ENCODE measurements at regions not wholly inside any gene's neighbourhood (a gene's known extent, or its start where the extent isn't known, plus 50 kb on each side); places are given as distances from the start of the nearest gene placed in this dataset.

- TF ChIP-seq CTCF (optimal IDR thresholded peaks at IDR 0.05 in 1 of 3, IDR thresholded peaks at IDR 0.05 in 1 of 3, conservative IDR thresholded peaks at IDR 0.05 in 1 of 3; ENCODE audit: extremely low read depth in 1 of 3, insufficient read depth in 2 of 3, low read length in 3 of 3) (no peak), EZH2 (IDR thresholded peaks at IDR 0.05; ENCODE audit: low read length) (no peak)
- Histone ChIP-seq H3K4me2 (ENCODE audit: control insufficient read depth, extremely low read depth, insufficient read depth, low read depth, low read length) (no peak overlapping the region), H3K79me2 (ENCODE audit: control insufficient read depth, insufficient read depth, low read length) (no peaks in the 10 kb centered on the region), H3K9me1 (ENCODE audit: control insufficient read depth, extremely low read depth, insufficient read depth, low read length) (no peaks in the 10 kb centered on the region), H3K9me3 (ENCODE audit: control insufficient read depth, low read depth, low read length) (no peaks in the 10 kb centered on the region), H3K36me3 (ENCODE audit: control insufficient read depth in 2 of 2, extremely low read depth in 1 of 2, insufficient read depth in 2 of 2, low read length in 2 of 2) (no peaks in the 10 kb centered on the region), H3K4me1 (ENCODE audit: control insufficient read depth, extremely low read depth, insufficient read depth, low read length) (no peaks in the 10 kb centered on the region), H3K27me3 (ENCODE audit: control insufficient read depth, extremely low read depth, insufficient read depth, low read length) (no peaks in the 10 kb centered on the region), H2AFZ (ENCODE audit: control insufficient read depth, low read length) (no peak overlapping the region), H3K27ac (ENCODE audit: control insufficient read depth, insufficient read depth, low read length) (no peak overlapping the region), H3K4me3 (ENCODE audit: control insufficient read depth in 2 of 3, extremely low read depth in 1 of 3, insufficient read depth in 2 of 3, low read depth in 1 of 3, low read length in 3 of 3) (no peak overlapping the region), H3K9ac (ENCODE audit: control insufficient read depth, extremely low read depth, insufficient read depth, low read length) (no peak overlapping the region), H4K20me1 (ENCODE audit: control insufficient read depth, extremely low read depth, insufficient read depth, low read length) (no peaks in the 10 kb centered on the region)
- dilution Hi-C loops (cut with MboI; ENCODE audit: extremely low pct_ligation_motif_present, low sequenced_read_pairs): no loop called here
- no peak for FAIRE-seq
- no peak for DNase-seq (ENCODE audit: low read depth, low spot score)
Measured at GRCh38 chr2:14240868-14241267, 391.6 kb upstream of the LRATD1 start.

- H3K9me3 ChIP-seq (ENCODE audit: control insufficient read depth, low read depth, low read length): no peaks in the 10 kb centered on the region
- H2AFZ ChIP-seq (ENCODE audit: control insufficient read depth, low read length): no peak overlapping the region
- H3K4me1 ChIP-seq (ENCODE audit: control insufficient read depth, extremely low read depth, insufficient read depth, low read length): no peaks in the 10 kb centered on the region
- no peak overlapping the region for H3K9ac ChIP-seq (ENCODE audit: control insufficient read depth, extremely low read depth, insufficient read depth, low read length)
- no peaks in the 10 kb centered on the region for H3K36me3 ChIP-seq (ENCODE audit: control insufficient read depth in 2 of 2, extremely low read depth in 1 of 2, insufficient read depth in 2 of 2, low read length in 2 of 2)
- dilution Hi-C loops (cut with MboI; ENCODE audit: extremely low pct_ligation_motif_present, low sequenced_read_pairs): no loop called here
- no peaks in the 10 kb centered on the region for H4K20me1 ChIP-seq (ENCODE audit: control insufficient read depth, extremely low read depth, insufficient read depth, low read length)
- no peak overlapping the region for H3K27ac ChIP-seq (ENCODE audit: control insufficient read depth, insufficient read depth, low read length)
- no peaks in the 10 kb centered on the region for H3K9me1 ChIP-seq (ENCODE audit: control insufficient read depth, extremely low read depth, insufficient read depth, low read length)
- FAIRE-seq (no peak), DNase-seq (ENCODE audit: low read depth, low spot score) (no peak)
- no peaks in the 10 kb centered on the region for H3K79me2 ChIP-seq (ENCODE audit: control insufficient read depth, insufficient read depth, low read length)
- TF ChIP-seq EZH2 (IDR thresholded peaks at IDR 0.05; ENCODE audit: low read length): no peak
- TF ChIP-seq CTCF (optimal IDR thresholded peaks at IDR 0.05 in 1 of 3, IDR thresholded peaks at IDR 0.05 in 1 of 3, conservative IDR thresholded peaks at IDR 0.05 in 1 of 3; ENCODE audit: extremely low read depth in 1 of 3, insufficient read depth in 2 of 3, low read length in 3 of 3): no peak
- H3K27me3 ChIP-seq (ENCODE audit: control insufficient read depth, extremely low read depth, insufficient read depth, low read length): no peaks in the 10 kb centered on the region
- no peak overlapping the region for H3K4me2 ChIP-seq (ENCODE audit: control insufficient read depth, extremely low read depth, insufficient read depth, low read depth, low read length)
- H3K4me3 ChIP-seq (ENCODE audit: control insufficient read depth in 2 of 3, extremely low read depth in 1 of 3, insufficient read depth in 2 of 3, low read depth in 1 of 3, low read length in 3 of 3): no peak overlapping the region
Measured at GRCh38 chr2:14245901-14246300, 386.6 kb upstream of the LRATD1 start.
